ENCODE measurements at regions not wholly inside any gene's neighbourhood (a gene's known extent, or its start where the extent isn't known, plus 50 kb on each side); places are given as distances from the start of the nearest gene placed in this dataset.
A peak's percentile ranks its signal among the peaks of the same experiment; 100 is the strongest.

- peaks cover 4% of the 10 kb centered on the region for H3K4me1 ChIP-seq (ENCODE audit: control insufficient read depth, extremely low read depth, insufficient read depth, low read length)
- no peaks in the 10 kb centered on the region for H3K9me3 ChIP-seq (ENCODE audit: control insufficient read depth, low read depth, low read length)
- no peaks in the 10 kb centered on the region for H3K79me2 ChIP-seq (ENCODE audit: control insufficient read depth, insufficient read depth, low read length)
- H3K4me2 ChIP-seq (ENCODE audit: control insufficient read depth, extremely low read depth, insufficient read depth, low read depth, low read length): no peak overlapping the region
- no peak overlapping the region for H3K4me3 ChIP-seq (ENCODE audit: control insufficient read depth in 2 of 3, extremely low read depth in 1 of 3, insufficient read depth in 2 of 3, low read depth in 1 of 3, low read length in 3 of 3)
- TF ChIP-seq EZH2 (IDR thresholded peaks at IDR 0.05; ENCODE audit: low read length) (no peak), CTCF (optimal IDR thresholded peaks at IDR 0.05 in 1 of 3, IDR thresholded peaks at IDR 0.05 in 1 of 3, conservative IDR thresholded peaks at IDR 0.05 in 1 of 3; ENCODE audit: extremely low read depth in 1 of 3, insufficient read depth in 2 of 3, low read length in 3 of 3) (no peak)
- no peaks in the 10 kb centered on the region for H4K20me1 ChIP-seq (ENCODE audit: control insufficient read depth, extremely low read depth, insufficient read depth, low read length)
- no peak overlapping the region for H3K27ac ChIP-seq (ENCODE audit: control insufficient read depth, insufficient read depth, low read length)
- DNase-seq (ENCODE audit: low read depth, low spot score): peak; percentile 50
- no peaks in the 10 kb centered on the region for H3K9me1 ChIP-seq (ENCODE audit: control insufficient read depth, extremely low read depth, insufficient read depth, low read length)
- no peak for FAIRE-seq
- H3K9ac ChIP-seq (ENCODE audit: control insufficient read depth, extremely low read depth, insufficient read depth, low read length): no peak overlapping the region
- H2AFZ ChIP-seq (ENCODE audit: control insufficient read depth, low read length): no peak overlapping the region
- H3K27me3 ChIP-seq (ENCODE audit: control insufficient read depth, extremely low read depth, insufficient read depth, low read length): no peaks in the 10 kb centered on the region
- no peaks in the 10 kb centered on the region for H3K36me3 ChIP-seq (ENCODE audit: control insufficient read depth in 2 of 2, extremely low read depth in 1 of 2, insufficient read depth in 2 of 2, low read length in 2 of 2)
- dilution Hi-C loops (cut with MboI; ENCODE audit: extremely low pct_ligation_motif_present, low sequenced_read_pairs): no loop called here
Observed at GRCh38 chr3:144394032-144394431, 422.4 kb downstream of the DIPK2A start.

GRCh38 chr3:144402430-144402829 lies 430.8 kb downstream of the DIPK2A start:
- no peak overlapping the region for H3K27ac ChIP-seq (ENCODE audit: control insufficient read depth, insufficient read depth, low read length)
- no peak overlapping the region for H2AFZ ChIP-seq (ENCODE audit: control insufficient read depth, low read length)
- H3K27me3 ChIP-seq (ENCODE audit: control insufficient read depth, extremely low read depth, insufficient read depth, low read length): no peaks in the 10 kb centered on the region
- no peaks in the 10 kb centered on the region for H3K9me1 ChIP-seq (ENCODE audit: control insufficient read depth, extremely low read depth, insufficient read depth, low read length)
- H3K4me1 ChIP-seq (ENCODE audit: control insufficient read depth, extremely low read depth, insufficient read depth, low read length): no peaks in the 10 kb centered on the region
- no peak for DNase-seq (ENCODE audit: low read depth, low spot score)
- no peak overlapping the region for H3K4me2 ChIP-seq (ENCODE audit: control insufficient read depth, extremely low read depth, insufficient read depth, low read depth, low read length)
- no peaks in the 10 kb centered on the region for H3K9me3 ChIP-seq (ENCODE audit: control insufficient read depth, low read depth, low read length)
- dilution Hi-C loops (cut with MboI; ENCODE audit: extremely low pct_ligation_motif_present, low sequenced_read_pairs): no loop called here
- no peaks in the 10 kb centered on the region for H3K79me2 ChIP-seq (ENCODE audit: control insufficient read depth, insufficient read depth, low read length)
- no peaks in the 10 kb centered on the region for H4K20me1 ChIP-seq (ENCODE audit: control insufficient read depth, extremely low read depth, insufficient read depth, low read length)
- no peaks in the 10 kb centered on the region for H3K36me3 ChIP-seq (ENCODE audit: control insufficient read depth in 2 of 2, extremely low read depth in 1 of 2, insufficient read depth in 2 of 2, low read length in 2 of 2)
- TF ChIP-seq EZH2 (IDR thresholded peaks at IDR 0.05; ENCODE audit: low read length) (no peak), CTCF (optimal IDR thresholded peaks at IDR 0.05 in 1 of 3, IDR thresholded peaks at IDR 0.05 in 1 of 3, conservative IDR thresholded peaks at IDR 0.05 in 1 of 3; ENCODE audit: extremely low read depth in 1 of 3, insufficient read depth in 2 of 3, low read length in 3 of 3) (no peak)
- no peak for FAIRE-seq
- no peak overlapping the region for H3K4me3 ChIP-seq (ENCODE audit: control insufficient read depth in 2 of 3, extremely low read depth in 1 of 3, insufficient read depth in 2 of 3, low read depth in 1 of 3, low read length in 3 of 3)
- H3K9ac ChIP-seq (ENCODE audit: control insufficient read depth, extremely low read depth, insufficient read depth, low read length): no peak overlapping the region
